Muscle of arm (tissue), 1 donor: ENCODE measurements at regions not wholly inside any gene's neighbourhood (a gene's known extent, or its start where the extent isn't known, plus 50 kb on each side); places are given as distances from the start of the nearest gene placed in this dataset.

ENCODE experiments used
- DNase-seq: peaks from one replicate; pipeline ENCODE4 v3.0.0-alpha.2; 2013

DNA sequence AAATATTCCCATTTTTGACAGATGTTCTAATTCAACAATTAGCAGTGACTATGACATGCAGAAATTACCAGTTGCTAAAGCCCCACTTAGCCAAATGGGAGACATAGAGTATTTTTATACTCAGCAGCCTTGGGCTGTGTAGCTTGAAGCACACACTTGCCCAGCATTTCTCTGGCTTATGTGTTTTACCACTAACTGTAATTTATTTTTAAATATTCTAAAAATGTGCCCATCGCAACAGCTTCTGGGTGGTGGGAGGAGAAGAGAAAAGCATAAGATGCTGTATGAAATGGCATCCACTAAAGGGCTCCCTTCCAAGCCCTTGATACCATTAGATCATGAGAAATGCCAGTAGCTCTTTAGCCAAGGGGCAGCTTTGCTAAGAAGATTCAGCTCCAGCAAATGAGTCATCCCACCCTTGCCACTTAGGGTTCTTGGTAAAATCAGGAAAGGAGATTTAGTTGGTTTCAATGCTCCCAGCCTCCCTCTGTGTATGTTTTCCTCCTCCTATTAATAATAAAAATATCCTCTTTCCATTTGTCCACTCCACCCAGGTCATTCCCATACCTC is 462.7 kb upstream of the DEPDC1 start:
- DNase-seq: no peak

GRCh38 chr1:68961143-68961542 is 464.3 kb upstream of the DEPDC1 start:
- DNase-seq: no peak

GRCh38 chr1:68963353-68963752 is 466.5 kb upstream of the DEPDC1 start:
- no peak for DNase-seq

DNA sequence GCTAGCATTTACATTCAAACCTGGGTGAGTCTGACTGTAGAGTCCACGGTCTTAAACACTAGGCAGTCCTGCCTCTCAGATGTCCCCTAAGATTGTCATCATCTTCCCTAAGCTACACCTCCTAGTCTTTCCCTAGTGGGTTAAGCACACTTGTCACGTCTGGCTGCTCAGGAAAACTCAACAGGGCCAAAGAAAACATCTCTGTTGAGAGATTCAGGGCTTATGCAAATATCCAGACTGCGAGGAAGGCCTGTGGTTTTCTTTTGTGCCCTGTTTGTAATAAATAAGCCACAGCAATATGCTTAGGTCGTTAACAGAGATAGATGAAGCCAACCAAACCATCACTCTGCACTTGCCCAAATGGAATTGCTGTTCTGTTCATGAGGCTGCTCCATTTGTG is 472.6 kb upstream of the DEPDC1 start:
- no peak for DNase-seq

DNA sequence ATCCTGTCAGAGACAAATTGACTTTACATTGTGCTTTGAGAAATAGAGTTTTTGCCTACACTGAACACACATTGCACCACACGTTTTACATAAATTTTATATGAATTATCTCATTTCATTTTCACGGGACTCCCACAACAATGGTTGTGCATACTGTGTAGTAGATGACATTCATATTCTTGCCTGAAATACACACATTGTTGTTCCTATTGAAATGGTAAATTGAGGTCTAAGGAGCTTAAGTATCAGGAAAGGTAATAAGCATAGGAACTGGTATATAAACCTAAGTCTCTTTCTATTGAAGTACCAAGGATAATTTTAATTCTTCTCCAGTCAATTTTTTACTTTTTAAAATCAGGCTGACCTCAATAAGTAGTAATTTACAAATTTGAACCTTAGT is 473.7 kb upstream of the DEPDC1 start:
- DNase-seq: no peak

GRCh38 chr1:68973459-68974244 is 476.8 kb upstream of the DEPDC1 start:
- DNase-seq: no peak

- DNase-seq: no peak
These were observed 477.6 kb upstream of the DEPDC1 start for GRCh38 chr1:68974447-68974846.

GRCh38 chr1:68975212-68975933 is 478.5 kb upstream of the DEPDC1 start:
- DNase-seq: peak; percentile 68

GRCh38 chr1:68976916-68977610 is 480.2 kb upstream of the DEPDC1 start:
- DNase-seq: no peak

GRCh38 chr1:68979891-68980290 is 483.0 kb upstream of the DEPDC1 start:
- DNase-seq: no peak

- DNase-seq: no peak
These were observed 487.4 kb upstream of the DEPDC1 start for GRCh38 chr1:68984289-68984688.

GRCh38 chr1:68994096-68994495 is 497.2 kb upstream of the DEPDC1 start:
- no peak for DNase-seq

DNA sequence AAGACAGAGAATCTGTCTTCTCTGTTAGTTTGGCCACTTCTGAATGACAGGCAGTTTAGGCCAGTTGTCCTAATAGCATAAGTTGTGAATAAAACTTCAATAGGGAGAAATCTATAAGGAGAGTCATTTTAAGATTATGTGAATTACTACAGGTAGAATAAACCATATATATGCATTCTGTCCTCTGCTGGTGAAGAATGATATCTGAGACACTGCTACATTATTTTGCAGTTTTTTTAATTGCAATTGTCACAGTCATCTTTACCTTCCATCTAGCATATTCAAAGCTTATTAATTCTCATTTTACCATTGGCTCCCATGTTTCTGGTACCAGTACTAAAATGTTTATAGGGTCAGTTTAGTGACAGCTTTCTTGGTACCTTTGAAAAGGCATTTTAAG is 519.6 kb upstream of the DEPDC1 start:
- no peak for DNase-seq

- no peak for DNase-seq
These were observed 532.8 kb upstream of the DEPDC1 start for GRCh38 chr1:69029649-69030048.

- DNase-seq: no peak
These were observed 529.3 kb upstream of the LRRC7 start for GRCh38 chr1:69038379-69038778.

GRCh38 chr1:69045572-69045971 is 522.1 kb upstream of the LRRC7 start:
- DNase-seq: no peak

DNA sequence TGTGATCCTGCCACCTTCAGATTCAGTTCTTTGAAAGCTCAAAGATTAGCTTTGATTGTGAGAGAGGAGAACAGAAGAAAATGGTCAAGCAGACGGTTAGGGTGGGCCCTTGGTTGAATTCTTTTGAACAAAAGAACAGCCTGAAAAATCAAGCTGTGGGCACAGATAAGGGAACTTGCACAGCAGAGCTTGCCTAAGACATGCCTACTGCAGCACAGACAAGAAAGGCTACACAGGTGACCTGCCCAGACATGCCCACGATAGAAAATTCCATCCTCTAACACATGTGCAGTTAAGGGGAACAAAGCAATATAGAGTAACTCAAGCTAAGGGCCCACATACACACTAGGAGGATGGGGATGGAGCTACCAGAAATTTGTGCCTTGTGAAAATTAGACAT is 512.5 kb upstream of the LRRC7 start:
- DNase-seq: no peak

- no peak for DNase-seq
These were observed 509.3 kb upstream of the LRRC7 start for GRCh38 chr1:69058454-69058853.

DNA sequence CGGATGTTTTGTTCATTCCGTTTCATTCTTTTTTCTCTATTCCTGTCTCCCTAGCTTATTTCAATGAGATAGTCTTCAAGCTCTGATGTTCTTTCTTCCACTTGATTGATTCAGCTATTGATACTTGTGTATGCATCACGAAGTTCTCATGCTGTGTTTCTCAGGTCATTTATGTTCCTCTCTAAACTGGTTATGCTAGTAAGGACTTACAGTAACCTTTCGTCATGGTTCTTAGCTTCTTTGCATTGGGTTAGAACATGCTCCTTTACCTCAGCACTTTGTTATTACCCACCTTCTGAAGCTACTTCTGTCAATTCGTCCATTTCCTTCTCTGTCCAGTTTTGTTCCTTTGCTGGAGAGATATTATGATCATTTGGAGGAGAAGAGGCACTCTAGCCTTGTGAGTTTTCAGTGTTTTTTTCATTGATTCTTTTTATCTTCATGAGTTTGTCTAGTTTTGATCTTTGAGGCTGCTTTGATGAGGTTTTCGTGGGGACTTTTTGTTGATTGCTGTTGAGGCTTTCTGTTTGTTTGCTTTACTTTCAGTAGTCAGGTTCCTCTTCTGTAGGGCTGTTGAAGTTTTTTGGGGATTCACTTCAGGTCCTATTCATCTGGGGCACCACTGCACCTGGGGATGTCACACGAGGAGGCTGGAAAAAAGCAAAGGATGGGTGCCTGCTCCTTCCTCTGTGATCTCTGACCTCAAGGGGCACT is 496.9 kb upstream of the LRRC7 start:
- no peak for DNase-seq

GRCh38 chr1:69073176-69073575 is 494.5 kb upstream of the LRRC7 start:
- DNase-seq: no peak

DNA sequence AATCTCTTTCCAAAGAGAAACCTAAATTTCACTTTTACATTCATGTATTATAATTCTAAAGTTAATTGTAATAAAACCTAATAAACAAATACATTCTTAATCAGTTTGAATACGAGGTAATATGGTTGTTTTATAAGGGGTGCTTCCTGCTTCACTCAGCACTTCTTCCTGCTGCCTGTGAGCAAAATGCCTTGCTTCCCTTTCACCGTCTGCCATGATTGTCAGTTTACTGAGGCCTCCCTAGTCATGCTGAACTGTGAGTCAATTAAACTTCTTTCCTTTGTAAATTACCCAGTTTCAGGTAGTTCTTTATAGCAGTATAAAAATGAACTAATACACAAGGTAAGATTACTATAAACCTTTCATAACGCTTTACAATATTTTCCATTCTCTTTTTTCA is 491.1 kb upstream of the LRRC7 start:
- no peak for DNase-seq

DNA sequence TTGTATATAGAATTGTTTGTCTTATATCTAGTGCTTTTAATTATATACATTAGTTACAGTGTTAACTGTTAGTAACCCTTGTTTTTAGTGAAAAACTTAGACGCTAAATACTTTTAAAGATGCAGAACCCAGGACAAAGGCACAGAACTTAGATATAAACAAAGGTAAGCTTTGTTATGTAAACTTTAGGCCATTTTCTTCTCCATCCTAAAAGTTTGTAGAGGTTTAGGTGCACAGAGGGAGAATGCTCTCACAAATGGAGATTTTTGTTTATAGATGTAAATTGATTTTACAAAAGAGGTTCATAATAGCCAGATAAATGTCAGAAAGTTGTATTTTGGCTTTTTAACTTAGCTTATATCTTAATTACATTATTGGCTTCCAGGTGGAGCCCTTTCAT is 490.5 kb upstream of the LRRC7 start:
- DNase-seq: no peak
